ENCODE measurements at regions not wholly inside any gene's neighbourhood (a gene's known extent, or its start where the extent isn't known, plus 50 kb on each side); places are given as distances from the start of the nearest gene placed in this dataset.

DNA sequence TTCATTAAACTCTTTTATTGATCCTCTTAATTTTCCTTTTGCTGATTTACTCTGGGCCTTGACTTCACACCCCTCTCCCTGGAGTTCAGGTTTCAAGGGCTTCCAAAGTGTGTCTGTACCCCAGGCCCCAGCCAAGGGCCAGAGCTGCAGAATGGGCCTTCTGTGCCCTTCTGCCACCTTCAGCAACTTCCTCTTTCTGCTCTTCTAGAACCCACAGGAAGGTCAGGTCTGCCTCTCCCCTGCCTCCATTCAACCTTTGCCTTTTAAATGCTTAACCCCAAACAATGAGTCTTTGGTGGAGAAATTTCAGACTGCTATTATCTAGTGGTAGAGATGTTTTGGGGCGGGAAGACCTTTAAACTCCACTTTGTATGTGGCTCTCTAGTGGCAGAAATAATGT lies 63.1 kb downstream of the TSN start:
- Histone ChIP-seq H3K4me1 (no peaks in the 10 kb centered on the region), H3K4me3 (no peak overlapping the region), H3K36me3 (no peaks in the 10 kb centered on the region), H3K27ac (no peak overlapping the region), H3K9me3 (no peaks in the 10 kb centered on the region), H3K27me3 (no peaks in the 10 kb centered on the region)
- WGBS, 2 donors = 48 to 61% methylated on average over 1 of the region's 1 CpG
- intact Hi-C loops (cut with DNase I) = no loop called here
- no peak for FAIRE-seq
- TF ChIP-seq, protein P1, sequence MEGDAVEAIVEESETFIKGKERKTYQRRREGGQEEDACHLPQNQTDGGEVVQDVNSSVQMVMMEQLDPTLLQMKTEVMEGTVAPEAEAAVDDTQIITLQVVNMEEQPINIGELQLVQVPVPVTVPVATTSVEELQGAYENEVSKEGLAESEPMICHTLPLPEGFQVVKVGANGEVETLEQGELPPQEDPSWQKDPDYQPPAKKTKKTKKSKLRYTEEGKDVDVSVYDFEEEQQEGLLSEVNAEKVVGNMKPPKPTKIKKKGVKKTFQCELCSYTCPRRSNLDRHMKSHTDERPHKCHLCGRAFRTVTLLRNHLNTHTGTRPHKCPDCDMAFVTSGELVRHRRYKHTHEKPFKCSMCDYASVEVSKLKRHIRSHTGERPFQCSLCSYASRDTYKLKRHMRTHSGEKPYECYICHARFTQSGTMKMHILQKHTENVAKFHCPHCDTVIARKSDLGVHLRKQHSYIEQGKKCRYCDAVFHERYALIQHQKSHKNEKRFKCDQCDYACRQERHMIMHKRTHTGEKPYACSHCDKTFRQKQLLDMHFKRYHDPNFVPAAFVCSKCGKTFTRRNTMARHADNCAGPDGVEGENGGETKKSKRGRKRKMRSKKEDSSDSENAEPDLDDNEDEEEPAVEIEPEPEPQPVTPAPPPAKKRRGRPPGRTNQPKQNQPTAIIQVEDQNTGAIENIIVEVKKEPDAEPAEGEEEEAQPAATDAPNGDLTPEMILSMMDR (IDR thresholded peaks at IDR 0.05) = no peak
- no peak for ATAC-seq
- no peak for DNase-seq

DNA sequence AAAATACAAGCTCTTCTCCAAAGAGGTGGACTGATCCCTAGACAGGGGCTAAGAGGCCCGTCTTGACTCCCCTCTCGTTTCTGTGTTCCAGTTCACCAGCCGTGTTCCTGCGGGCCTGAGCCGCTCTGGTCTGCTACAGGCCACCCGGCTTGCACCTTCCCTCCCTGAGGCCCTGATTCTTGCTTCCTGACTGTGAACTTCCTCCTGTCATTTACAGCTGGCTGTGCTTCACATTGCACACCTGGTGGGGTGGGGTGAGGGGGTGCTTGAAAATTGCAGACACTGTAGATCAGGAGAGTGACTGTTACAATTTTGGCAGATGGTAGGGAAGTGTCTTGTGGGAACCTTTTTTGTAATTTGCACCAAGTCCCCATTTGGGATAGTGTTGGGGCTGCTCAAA lies 64.4 kb downstream of the TSN start:
- H3K36me3 ChIP-seq = no peaks in the 10 kb centered on the region
- no peak for DNase-seq
- FAIRE-seq = no peak
- no peaks in the 10 kb centered on the region for H3K4me1 ChIP-seq
- ATAC-seq = no peak
- TF ChIP-seq, protein P1 (IDR thresholded peaks at IDR 0.05) = no peak
- no peaks in the 10 kb centered on the region for H3K27me3 ChIP-seq
- H3K9me3 ChIP-seq = no peaks in the 10 kb centered on the region
- intact Hi-C loops (cut with DNase I) = no loop called here
- 37% methylated on average over 6 of the region's 6 CpGs for WGBS, 2 donors
- H3K4me3 ChIP-seq = no peak overlapping the region
- no peak overlapping the region for H3K27ac ChIP-seq

DNA sequence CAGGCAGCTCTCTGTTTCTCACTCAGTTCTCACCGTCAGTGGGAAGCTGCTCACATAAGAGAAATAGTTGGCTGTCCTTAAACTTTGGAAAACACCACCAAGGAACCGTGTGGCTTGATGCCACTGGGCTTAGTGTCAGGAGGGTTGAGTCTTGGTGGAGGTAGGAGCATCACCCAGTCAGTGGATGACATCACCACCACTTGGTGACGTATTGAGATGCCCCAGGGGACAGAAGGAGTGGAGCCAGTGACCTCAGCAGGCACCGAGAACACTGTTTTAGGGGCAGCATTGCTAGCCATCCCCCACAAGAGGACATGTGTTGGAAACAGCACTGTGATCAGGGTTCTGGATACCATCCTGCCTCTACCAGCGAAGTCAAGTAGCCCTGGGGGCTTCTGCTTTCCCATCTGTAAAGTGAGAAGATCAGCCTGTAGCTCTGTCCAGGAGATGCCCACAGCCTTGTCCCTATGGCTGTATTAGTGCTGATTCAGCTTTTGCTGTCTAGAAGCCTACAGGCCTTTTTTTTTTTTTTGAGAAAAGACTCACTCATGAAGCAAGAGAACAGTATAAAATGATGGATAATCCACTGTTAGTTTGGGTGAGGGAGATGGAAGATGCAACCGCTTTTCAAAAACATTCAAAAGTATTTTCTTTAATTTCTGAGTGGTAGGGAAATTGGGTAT lies 66.2 kb downstream of the TSN start:
- no peaks in the 10 kb centered on the region for H3K27me3 ChIP-seq
- TF ChIP-seq, protein P1 (IDR thresholded peaks at IDR 0.05) = no peak
- no peak overlapping the region for H3K27ac ChIP-seq
- no peaks in the 10 kb centered on the region for H3K36me3 ChIP-seq
- no peaks in the 10 kb centered on the region for H3K4me1 ChIP-seq
- H3K4me3 ChIP-seq = no peak overlapping the region
- FAIRE-seq (no peak), DNase-seq (no peak), ATAC-seq (no peak)
- intact Hi-C loops (cut with DNase I) = no loop called here
- WGBS, 2 donors = 67 to 83% methylated on average over 6 of the region's 6 CpGs
- H3K9me3 ChIP-seq = no peaks in the 10 kb centered on the region

- FAIRE-seq (no peak), DNase-seq (no peak), ATAC-seq (no peak)
- Histone ChIP-seq H3K4me3 (no peak overlapping the region), H3K27me3 (no peaks in the 10 kb centered on the region), H3K36me3 (no peaks in the 10 kb centered on the region), H3K9me3 (no peaks in the 10 kb centered on the region), H3K4me1 (no peaks in the 10 kb centered on the region), H3K27ac (no peak overlapping the region)
- 79 to 89% methylated on average over 4 of the region's 4 CpGs for whole genome bisulfite sequencing, 2 donors
- TF ChIP-seq, protein P1 (IDR thresholded peaks at IDR 0.05) = no peak
- intact Hi-C loops (cut with DNase I) = no loop called here
These were observed 68.8 kb downstream of the TSN start for GRCh38 chr2:121824264-121824663.
